Loucy (cell line): ENCODE measurements at regions not wholly inside any gene's neighbourhood (a gene's known extent, or its start where the extent isn't known, plus 50 kb on each side); places are given as distances from the start of the nearest gene placed in this dataset.

Experiments
- H2AFZ ChIP-seq: fragments of 200-600 bp; sonication (generic); 2 replicates; pipeline ENCODE4 v1.6.0; 2016; ENCODE audit warnings: antibody characterized with exemption, mild to moderate bottlenecking, low read length, moderate library complexity
- H3F3A ChIP-seq: fragments of 200-600 bp; 2 replicates; pipeline ENCODE4 v1.6.0; 2016; ENCODE audit warnings: antibody characterized with exemption, low read depth, mild to moderate bottlenecking
- H3K27me3 ChIP-seq: fragments of 200-600 bp; sonication (generic); 2 replicates; pipeline ENCODE4 v1.6.1; 2014; ENCODE audit warnings: low read length, mild to moderate bottlenecking; ENCODE audit not compliant: insufficient read depth, poor library complexity, severe bottlenecking
- H3K36me3 ChIP-seq: fragments of 200-600 bp; sonication (generic); 2 replicates; pipeline ENCODE4 v1.6.1; 2016; ENCODE audit warnings: low read length; ENCODE audit not compliant: insufficient read depth
- H3K4me1 ChIP-seq: fragments of 200-600 bp; sonication (generic); 2 replicates; pipeline ENCODE4 v1.5.1; 2014; ENCODE audit warnings: low read length, mild to moderate bottlenecking; ENCODE audit not compliant: insufficient read depth, poor library complexity, severe bottlenecking
- H3K4me2 ChIP-seq: fragments of 200-600 bp; sonication (generic); 2 replicates; pipeline ENCODE4 v1.6.0; 2014; ENCODE audit warnings: antibody characterized with exemption, low read length, low read depth, mild to moderate bottlenecking; ENCODE audit not compliant: poor library complexity, severe bottlenecking
- H3K4me3 ChIP-seq: fragments of 200-600 bp; sonication (generic); 2 replicates; pipeline ENCODE4 v1.5.1; 2014; ENCODE audit warnings: low read length, mild to moderate bottlenecking, mixed read lengths; ENCODE audit not compliant: poor library complexity, severe bottlenecking
- H3K79me2 ChIP-seq: fragments of 200-600 bp; sonication (generic); 2 replicates; pipeline ENCODE4 v1.6.1; 2014; ENCODE audit warnings: low read length; ENCODE audit not compliant: insufficient read depth
- H3K9ac ChIP-seq: fragments of 200-600 bp; sonication (generic); 2 replicates; pipeline ENCODE4 v1.6.0; 2014; ENCODE audit warnings: mild to moderate bottlenecking, low read depth, low read length, moderate library complexity; ENCODE audit not compliant: poor library complexity, severe bottlenecking
- H3K9me2 ChIP-seq: fragments of 200-600 bp; sonication (generic); replicated peaks from 2 replicates; pipeline ENCODE4 v1.6.1; 2016; ENCODE audit warnings: low read depth, low read length, mixed read lengths
- H3K9me3 ChIP-seq: fragments of 200-600 bp; sonication (generic); 2 replicates; pipeline ENCODE4 v1.6.1; 2014; ENCODE audit warnings: mild to moderate bottlenecking, antibody characterized with exemption, low read length, low read depth; ENCODE audit not compliant: insufficient read depth
- H4K20me1 ChIP-seq: fragments of 200-600 bp; sonication (generic); 2 replicates; pipeline ENCODE4 v1.6.0; 2014; ENCODE audit warnings: antibody characterized with exemption, low read length, mild to moderate bottlenecking; ENCODE audit not compliant: insufficient read depth, poor library complexity, severe bottlenecking
- EZH2phosphoT487 ChIP-seq: fragments of 200-600 bp; IDR thresholded peaks from 2 replicates; pipeline ENCODE4 v1.6.1; 2018; ENCODE audit warnings: antibody characterized with exemption, mild to moderate bottlenecking, moderate library complexity, borderline replicate concordance
- TF ChIP-seq, protein P1 (sequence below): fragments of 200-600 bp; sonication (generic); conservative IDR thresholded peaks from 2 replicates; pipeline ENCODE4 v1.5.1; 2014; ENCODE audit warnings: mild to moderate bottlenecking, antibody characterized with exemption, low read length

DNA sequence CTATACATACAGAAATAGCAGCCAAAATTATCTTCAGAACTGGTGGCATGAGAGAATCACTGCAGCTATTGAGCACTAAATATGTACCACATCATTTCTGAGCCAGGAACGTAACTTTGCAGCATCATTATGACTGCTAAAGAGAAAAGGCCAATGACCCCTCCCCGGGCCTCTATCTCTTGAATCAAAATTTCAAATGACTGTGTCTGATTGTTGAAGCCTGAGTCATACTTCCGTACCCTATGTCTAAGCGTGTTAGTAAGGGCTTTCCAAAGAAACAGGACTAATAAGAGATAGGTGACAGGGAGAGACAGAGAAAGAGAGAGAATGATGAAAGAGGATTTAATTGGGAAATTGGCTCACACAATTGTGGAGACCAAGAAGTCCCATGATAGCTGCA, 445.5 kb upstream of the SPANXN1 start:
- Histone ChIP-seq H3K36me3 (no peaks in the 10 kb centered on the region), H3K9me2 (no peaks in the 10 kb centered on the region), H3K9ac (no peak overlapping the region), H3K4me3 (no peak overlapping the region), H3K9me3 (no peaks in the 10 kb centered on the region), H3K79me2 (no peaks in the 10 kb centered on the region), H3F3A (no peaks in the 10 kb centered on the region), H2AFZ (no peak overlapping the region), H4K20me1 (no peaks in the 10 kb centered on the region), H3K4me1 (no peaks in the 10 kb centered on the region), H3K4me2 (no peak overlapping the region), H3K27me3 (no peaks in the 10 kb centered on the region)
- TF ChIP-seq, protein P1, sequence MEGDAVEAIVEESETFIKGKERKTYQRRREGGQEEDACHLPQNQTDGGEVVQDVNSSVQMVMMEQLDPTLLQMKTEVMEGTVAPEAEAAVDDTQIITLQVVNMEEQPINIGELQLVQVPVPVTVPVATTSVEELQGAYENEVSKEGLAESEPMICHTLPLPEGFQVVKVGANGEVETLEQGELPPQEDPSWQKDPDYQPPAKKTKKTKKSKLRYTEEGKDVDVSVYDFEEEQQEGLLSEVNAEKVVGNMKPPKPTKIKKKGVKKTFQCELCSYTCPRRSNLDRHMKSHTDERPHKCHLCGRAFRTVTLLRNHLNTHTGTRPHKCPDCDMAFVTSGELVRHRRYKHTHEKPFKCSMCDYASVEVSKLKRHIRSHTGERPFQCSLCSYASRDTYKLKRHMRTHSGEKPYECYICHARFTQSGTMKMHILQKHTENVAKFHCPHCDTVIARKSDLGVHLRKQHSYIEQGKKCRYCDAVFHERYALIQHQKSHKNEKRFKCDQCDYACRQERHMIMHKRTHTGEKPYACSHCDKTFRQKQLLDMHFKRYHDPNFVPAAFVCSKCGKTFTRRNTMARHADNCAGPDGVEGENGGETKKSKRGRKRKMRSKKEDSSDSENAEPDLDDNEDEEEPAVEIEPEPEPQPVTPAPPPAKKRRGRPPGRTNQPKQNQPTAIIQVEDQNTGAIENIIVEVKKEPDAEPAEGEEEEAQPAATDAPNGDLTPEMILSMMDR, result no peak
- no peak for TF ChIP-seq EZH2phosphoT487

DNA sequence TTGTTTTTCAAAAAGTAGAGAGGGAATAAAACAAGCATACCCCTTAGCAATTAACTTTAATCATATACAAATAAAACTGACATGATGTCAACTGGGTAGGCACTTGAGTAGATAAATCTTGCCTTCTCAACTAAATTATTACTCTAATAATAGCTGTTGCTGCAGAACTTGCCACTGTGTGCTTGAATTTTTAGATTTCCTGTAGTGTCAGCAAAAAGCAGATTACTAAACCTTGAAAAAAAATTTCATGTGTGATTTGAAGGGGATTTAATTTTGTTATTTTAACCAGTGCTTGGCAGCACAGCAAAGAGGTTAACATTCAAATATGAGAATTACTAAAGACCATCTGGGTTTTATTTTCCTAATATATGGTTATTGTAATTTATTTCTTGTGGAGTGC, 438.3 kb upstream of the SPANXN1 start:
- Histone ChIP-seq H2AFZ (no peak overlapping the region), H3F3A (no peaks in the 10 kb centered on the region), H3K79me2 (no peaks in the 10 kb centered on the region), H3K4me1 (no peaks in the 10 kb centered on the region), H3K9me3 (no peaks in the 10 kb centered on the region), H3K9me2 (no peaks in the 10 kb centered on the region), H3K36me3 (no peaks in the 10 kb centered on the region), H3K4me3 (no peak overlapping the region), H3K27me3 (no peaks in the 10 kb centered on the region), H4K20me1 (no peaks in the 10 kb centered on the region), H3K9ac (no peak overlapping the region), H3K4me2 (no peak overlapping the region)
- TF ChIP-seq EZH2phosphoT487, result no peak
- TF ChIP-seq, protein P1, result no peak

DNA sequence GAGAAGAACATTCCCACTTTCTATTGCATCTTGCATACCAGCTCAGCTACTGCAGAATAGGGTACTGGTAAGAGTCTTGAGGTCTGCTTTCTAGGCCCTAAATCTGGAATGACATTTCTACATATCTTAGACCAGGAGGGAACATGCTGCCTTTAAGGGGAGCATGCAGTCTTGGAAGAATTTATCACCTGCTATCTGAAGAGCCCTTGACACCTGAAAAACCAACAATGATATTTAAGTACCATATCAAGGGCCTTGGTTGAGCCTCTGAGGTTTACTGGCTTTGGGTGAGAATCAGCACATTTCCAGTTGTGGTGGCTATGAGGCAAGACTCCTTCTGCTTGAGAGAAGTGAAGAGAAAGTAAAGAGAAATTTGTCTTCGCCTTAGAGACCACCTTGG, 436.8 kb upstream of the SPANXN1 start:
- Histone ChIP-seq H3K79me2 (no peaks in the 10 kb centered on the region), H3K9ac (no peak overlapping the region), H3K4me3 (no peak overlapping the region), H3K36me3 (no peaks in the 10 kb centered on the region), H2AFZ (no peak overlapping the region), H3K27me3 (no peaks in the 10 kb centered on the region), H4K20me1 (no peaks in the 10 kb centered on the region), H3K9me3 (no peaks in the 10 kb centered on the region), H3K9me2 (no peaks in the 10 kb centered on the region), H3K4me2 (no peak overlapping the region), H3F3A (no peaks in the 10 kb centered on the region), H3K4me1 (no peaks in the 10 kb centered on the region)
- TF ChIP-seq, protein P1, result no peak
- no peak for TF ChIP-seq EZH2phosphoT487
